ENCODE measurements at regions not wholly inside any gene's neighbourhood (a gene's known extent, or its start where the extent isn't known, plus 50 kb on each side); places are given as distances from the start of the nearest gene placed in this dataset.

- H3K4me1 ChIP-seq (ENCODE audit: low read depth): no peaks in the 10 kb centered on the region
- intact Hi-C loops (cut with DNase I, micrococcal nuclease): no loop called here
- H3K36me3 ChIP-seq (ENCODE audit: low read depth): no peaks in the 10 kb centered on the region
- ATAC-seq (no peak), DNase-seq (no peak)
- no peak overlapping the region for H3K4me3 ChIP-seq
- no peak for TF ChIP-seq CTCF (IDR thresholded peaks at IDR 0.05)
- no peaks in the 10 kb centered on the region for H3K9me3 ChIP-seq
Observed at GRCh38 chr4:41815473-41815872, 66.9 kb upstream of the PHOX2B start.

- no peaks in the 10 kb centered on the region for H3K4me1 ChIP-seq (ENCODE audit: low read depth)
- TF ChIP-seq CTCF (IDR thresholded peaks at IDR 0.05): no peak
- intact Hi-C loops (cut with DNase I, micrococcal nuclease): no loop called here
- ATAC-seq: no peak
- no peaks in the 10 kb centered on the region for H3K9me3 ChIP-seq
- H3K36me3 ChIP-seq (ENCODE audit: low read depth): no peaks in the 10 kb centered on the region
- no peak overlapping the region for H3K4me3 ChIP-seq
- DNase-seq: peak in 1 of 3 donors; percentile 2
Observed at GRCh38 chr4:41814565-41814964, 66.0 kb upstream of the PHOX2B start.

GRCh38 chr4:41806807-41807206 is 58.3 kb upstream of the PHOX2B start:
- H3K4me3 ChIP-seq: no peak overlapping the region
- DNase-seq: no peak
- H3K36me3 ChIP-seq (ENCODE audit: low read depth): no peaks in the 10 kb centered on the region

GRCh38 chr4:41802590-41802989 is 54.1 kb upstream of the PHOX2B start:
- TF ChIP-seq CTCF (IDR thresholded peaks at IDR 0.05): no peak
- ATAC-seq: no peak
- DNase-seq: no peak
- no peaks in the 10 kb centered on the region for H3K9me3 ChIP-seq
- no peaks in the 10 kb centered on the region for H3K4me1 ChIP-seq (ENCODE audit: low read depth)
- no peak overlapping the region for H3K4me3 ChIP-seq
- no peaks in the 10 kb centered on the region for H3K36me3 ChIP-seq (ENCODE audit: low read depth)
- intact Hi-C loops (cut with DNase I, micrococcal nuclease): no loop called here

More at GRCh38 chr4:41806807-41807206, 58.3 kb upstream of the PHOX2B start:
- intact Hi-C loops (cut with DNase I, micrococcal nuclease): no loop called here
- no peak for TF ChIP-seq CTCF (IDR thresholded peaks at IDR 0.05)
- Histone ChIP-seq H3K9me3 (no peaks in the 10 kb centered on the region), H3K4me1 (ENCODE audit: low read depth) (no peaks in the 10 kb centered on the region)
- no peak for ATAC-seq

- DNase-seq (no peak), ATAC-seq (no peak)
- intact Hi-C loops (cut with DNase I, micrococcal nuclease): no loop called here
- Histone ChIP-seq H3K9me3 (no peaks in the 10 kb centered on the region), H3K36me3 (ENCODE audit: low read depth) (no peaks in the 10 kb centered on the region), H3K4me3 (no peak overlapping the region), H3K4me1 (ENCODE audit: low read depth) (no peaks in the 10 kb centered on the region)
- no peak for TF ChIP-seq CTCF (IDR thresholded peaks at IDR 0.05)
Observed at GRCh38 chr4:41799126-41799525, 50.6 kb upstream of the PHOX2B start.
